ENCODE measurements at regions not wholly inside any gene's neighbourhood (a gene's known extent, or its start where the extent isn't known, plus 50 kb on each side); places are given as distances from the start of the nearest gene placed in this dataset.

DNA sequence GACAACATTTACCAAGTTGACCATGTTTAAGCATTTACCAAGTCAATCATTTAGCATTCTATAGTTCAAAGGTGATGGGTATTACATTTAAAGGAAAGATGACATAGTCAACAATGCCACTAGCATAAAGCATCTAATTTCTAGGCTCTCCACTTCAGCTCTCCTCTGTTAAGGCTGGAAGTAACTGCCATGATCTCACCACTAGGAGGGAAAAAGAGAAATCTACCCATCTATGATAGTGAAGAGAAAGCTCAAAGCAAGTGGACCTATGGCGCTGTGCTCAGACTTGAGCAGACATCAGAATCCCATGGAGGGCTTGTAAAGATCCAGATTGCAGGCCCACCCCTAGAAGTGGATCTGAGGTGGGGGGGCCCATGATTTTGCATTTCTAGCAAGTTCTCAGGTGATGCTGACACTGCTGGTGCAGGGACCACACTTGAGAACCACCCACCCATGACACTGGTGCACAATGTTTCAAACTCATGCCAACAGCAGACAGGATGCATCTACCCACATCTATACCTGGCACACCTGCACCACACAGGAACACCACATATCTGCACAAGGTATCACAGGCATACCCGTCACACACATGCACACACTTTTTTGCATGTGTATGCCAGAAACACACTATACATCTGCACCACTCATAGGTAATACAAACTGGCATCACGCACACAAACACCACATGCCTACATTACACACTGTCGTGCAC lies 392.9 kb upstream of the RUNX1 start:
- TF ChIP-seq, protein P1, sequence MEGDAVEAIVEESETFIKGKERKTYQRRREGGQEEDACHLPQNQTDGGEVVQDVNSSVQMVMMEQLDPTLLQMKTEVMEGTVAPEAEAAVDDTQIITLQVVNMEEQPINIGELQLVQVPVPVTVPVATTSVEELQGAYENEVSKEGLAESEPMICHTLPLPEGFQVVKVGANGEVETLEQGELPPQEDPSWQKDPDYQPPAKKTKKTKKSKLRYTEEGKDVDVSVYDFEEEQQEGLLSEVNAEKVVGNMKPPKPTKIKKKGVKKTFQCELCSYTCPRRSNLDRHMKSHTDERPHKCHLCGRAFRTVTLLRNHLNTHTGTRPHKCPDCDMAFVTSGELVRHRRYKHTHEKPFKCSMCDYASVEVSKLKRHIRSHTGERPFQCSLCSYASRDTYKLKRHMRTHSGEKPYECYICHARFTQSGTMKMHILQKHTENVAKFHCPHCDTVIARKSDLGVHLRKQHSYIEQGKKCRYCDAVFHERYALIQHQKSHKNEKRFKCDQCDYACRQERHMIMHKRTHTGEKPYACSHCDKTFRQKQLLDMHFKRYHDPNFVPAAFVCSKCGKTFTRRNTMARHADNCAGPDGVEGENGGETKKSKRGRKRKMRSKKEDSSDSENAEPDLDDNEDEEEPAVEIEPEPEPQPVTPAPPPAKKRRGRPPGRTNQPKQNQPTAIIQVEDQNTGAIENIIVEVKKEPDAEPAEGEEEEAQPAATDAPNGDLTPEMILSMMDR (IDR thresholded peaks at IDR 0.05; ENCODE audit: insufficient read depth, low read length): no peak
- TF ChIP-seq GABPA (IDR thresholded peaks at IDR 0.05; ENCODE audit: low read depth): no peak

All from HL-60 (cell line).